ENCODE measurements at regions not wholly inside any gene's neighbourhood (a gene's known extent, or its start where the extent isn't known, plus 50 kb on each side); places are given as distances from the start of the nearest gene placed in this dataset.

DNA sequence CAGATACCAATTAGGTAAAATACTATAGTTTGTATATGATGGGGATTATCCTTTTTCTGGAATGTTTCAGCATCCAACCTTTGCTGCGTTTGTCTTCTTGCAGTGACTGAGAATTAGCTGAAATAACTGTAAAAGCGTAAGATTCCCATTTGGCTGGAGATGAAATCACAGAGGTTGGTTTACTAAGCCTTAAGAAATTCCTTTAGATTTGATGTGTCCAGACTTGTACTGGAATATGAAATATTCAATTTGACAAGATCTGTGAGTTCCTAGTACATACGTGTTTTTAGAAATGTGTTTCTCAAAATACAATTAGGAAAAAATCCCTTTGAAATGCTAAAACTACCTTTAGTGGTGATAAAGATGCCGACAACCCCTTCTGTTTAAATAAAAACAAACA is 286.0 kb upstream of the DMRT1 start:
- Histone ChIP-seq H2AFZ (ENCODE audit: low read length) (no peak overlapping the region), H3K27me3 (ENCODE audit: control insufficient read depth, insufficient read depth, low read length) (no peaks in the 10 kb centered on the region)

DNA sequence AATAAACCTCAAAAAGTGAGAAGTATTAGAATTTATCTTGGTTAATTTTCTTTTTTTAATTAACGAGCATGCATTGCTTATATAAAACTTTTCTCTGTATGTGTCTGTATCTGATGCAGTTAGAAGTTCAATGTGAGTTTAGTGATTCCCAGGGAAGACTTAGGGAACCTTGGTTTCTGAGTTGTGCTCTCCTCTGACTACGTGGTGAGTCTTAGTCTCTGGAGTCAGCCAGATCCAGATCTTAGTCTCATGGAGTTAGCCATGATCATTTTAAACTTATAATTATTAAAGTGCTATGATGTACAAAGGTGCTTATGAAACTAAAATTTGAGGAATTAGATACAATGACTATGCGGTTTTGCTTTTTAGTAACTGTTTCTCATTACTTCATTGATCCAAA is 285.3 kb upstream of the DMRT1 start:
- Histone ChIP-seq H3K36me3 (ENCODE audit: control insufficient read depth, insufficient read depth, low read length) (no peaks in the 10 kb centered on the region), H3K9me3 (ENCODE audit: control insufficient read depth, insufficient read depth, low read depth, low read length) (no peaks in the 10 kb centered on the region), H3K27me3 (ENCODE audit: control insufficient read depth, insufficient read depth, low read length) (no peaks in the 10 kb centered on the region), H4K20me1 (ENCODE audit: control insufficient read depth, extremely low read depth, insufficient read depth, low read length) (no peaks in the 10 kb centered on the region), H2AFZ (ENCODE audit: low read length) (no peak overlapping the region), H3K9ac (ENCODE audit: insufficient read depth, low read length) (no peak overlapping the region), H3K27ac (ENCODE audit: insufficient read depth, low read length) (no peak overlapping the region), H3K4me2 (ENCODE audit: extremely low read depth, insufficient read depth, low read length) (no peak overlapping the region), H3K4me3 (replicated peaks in 1 of 4; ENCODE audit: control extremely low read depth in 1 of 4, insufficient read depth in 1 of 4, low read depth in 3 of 4, low read length in 4 of 4) (no peak overlapping the region), H3K79me2 (ENCODE audit: control insufficient read depth, insufficient read depth, low read length) (no peaks in the 10 kb centered on the region), H3K4me1 (ENCODE audit: control insufficient read depth, extremely low read depth, insufficient read depth, low read length) (no peaks in the 10 kb centered on the region)
- DNase-seq (ENCODE audit: low read depth in 2 of 2): no peak
- TF ChIP-seq, protein P1, sequence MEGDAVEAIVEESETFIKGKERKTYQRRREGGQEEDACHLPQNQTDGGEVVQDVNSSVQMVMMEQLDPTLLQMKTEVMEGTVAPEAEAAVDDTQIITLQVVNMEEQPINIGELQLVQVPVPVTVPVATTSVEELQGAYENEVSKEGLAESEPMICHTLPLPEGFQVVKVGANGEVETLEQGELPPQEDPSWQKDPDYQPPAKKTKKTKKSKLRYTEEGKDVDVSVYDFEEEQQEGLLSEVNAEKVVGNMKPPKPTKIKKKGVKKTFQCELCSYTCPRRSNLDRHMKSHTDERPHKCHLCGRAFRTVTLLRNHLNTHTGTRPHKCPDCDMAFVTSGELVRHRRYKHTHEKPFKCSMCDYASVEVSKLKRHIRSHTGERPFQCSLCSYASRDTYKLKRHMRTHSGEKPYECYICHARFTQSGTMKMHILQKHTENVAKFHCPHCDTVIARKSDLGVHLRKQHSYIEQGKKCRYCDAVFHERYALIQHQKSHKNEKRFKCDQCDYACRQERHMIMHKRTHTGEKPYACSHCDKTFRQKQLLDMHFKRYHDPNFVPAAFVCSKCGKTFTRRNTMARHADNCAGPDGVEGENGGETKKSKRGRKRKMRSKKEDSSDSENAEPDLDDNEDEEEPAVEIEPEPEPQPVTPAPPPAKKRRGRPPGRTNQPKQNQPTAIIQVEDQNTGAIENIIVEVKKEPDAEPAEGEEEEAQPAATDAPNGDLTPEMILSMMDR (conservative IDR thresholded peaks at IDR 0.05 in 1 of 2, IDR thresholded peaks at IDR 0.05 in 1 of 2; ENCODE audit: low read depth in 1 of 2, low read length in 2 of 2): no peak
- no peak for TF ChIP-seq EZH2 (IDR thresholded peaks at IDR 0.05; ENCODE audit: low read length, missing control alignments)

More for the DNA sequence above, 286.0 kb upstream of the DMRT1 start:
- Histone ChIP-seq H3K79me2 (ENCODE audit: control insufficient read depth, insufficient read depth, low read length) (no peaks in the 10 kb centered on the region), H3K9me3 (ENCODE audit: control insufficient read depth, insufficient read depth, low read depth, low read length) (no peaks in the 10 kb centered on the region), H3K4me2 (ENCODE audit: extremely low read depth, insufficient read depth, low read length) (no peak overlapping the region), H3K4me1 (ENCODE audit: control insufficient read depth, extremely low read depth, insufficient read depth, low read length) (no peaks in the 10 kb centered on the region), H3K9ac (ENCODE audit: insufficient read depth, low read length) (no peak overlapping the region), H3K4me3 (replicated peaks in 1 of 4; ENCODE audit: control extremely low read depth in 1 of 4, insufficient read depth in 1 of 4, low read depth in 3 of 4, low read length in 4 of 4) (no peak overlapping the region), H3K36me3 (ENCODE audit: control insufficient read depth, insufficient read depth, low read length) (no peaks in the 10 kb centered on the region), H4K20me1 (ENCODE audit: control insufficient read depth, extremely low read depth, insufficient read depth, low read length) (no peaks in the 10 kb centered on the region), H3K27ac (ENCODE audit: insufficient read depth, low read length) (no peak overlapping the region)
- no peak for DNase-seq (ENCODE audit: low read depth in 2 of 2)
- TF ChIP-seq, protein P1 (conservative IDR thresholded peaks at IDR 0.05 in 1 of 2, IDR thresholded peaks at IDR 0.05 in 1 of 2; ENCODE audit: low read depth in 1 of 2, low read length in 2 of 2): no peak
- no peak for TF ChIP-seq EZH2 (IDR thresholded peaks at IDR 0.05; ENCODE audit: low read length, missing control alignments)

DNA sequence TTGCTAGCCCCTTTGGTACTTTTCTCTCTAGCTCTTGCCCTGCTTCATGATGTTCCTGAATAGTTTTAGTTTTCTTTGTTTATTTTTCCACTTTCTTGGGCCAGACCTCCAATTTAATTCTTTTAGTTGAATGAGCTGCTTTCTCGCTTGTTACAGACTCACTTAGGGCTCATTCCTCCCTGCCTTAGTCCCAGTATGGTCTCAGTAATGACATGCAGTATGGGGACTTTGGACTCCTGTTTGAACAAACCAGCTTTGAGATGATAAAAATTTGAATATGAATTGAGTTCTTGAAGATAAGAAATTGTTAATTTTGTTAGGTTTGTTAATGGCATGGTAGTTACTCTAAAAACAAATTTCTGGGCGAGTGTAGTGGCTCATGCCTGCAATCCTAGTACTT is 284.8 kb upstream of the DMRT1 start:
- Histone ChIP-seq H3K27ac (ENCODE audit: insufficient read depth, low read length) (no peak overlapping the region), H3K4me3 (replicated peaks in 1 of 4; ENCODE audit: control extremely low read depth in 1 of 4, insufficient read depth in 1 of 4, low read depth in 3 of 4, low read length in 4 of 4) (no peak overlapping the region), H3K9me3 (ENCODE audit: control insufficient read depth, insufficient read depth, low read depth, low read length) (no peaks in the 10 kb centered on the region), H4K20me1 (ENCODE audit: control insufficient read depth, extremely low read depth, insufficient read depth, low read length) (no peaks in the 10 kb centered on the region), H3K4me1 (ENCODE audit: control insufficient read depth, extremely low read depth, insufficient read depth, low read length) (no peaks in the 10 kb centered on the region), H2AFZ (ENCODE audit: low read length) (no peak overlapping the region), H3K9ac (ENCODE audit: insufficient read depth, low read length) (no peak overlapping the region), H3K27me3 (ENCODE audit: control insufficient read depth, insufficient read depth, low read length) (no peaks in the 10 kb centered on the region), H3K36me3 (ENCODE audit: control insufficient read depth, insufficient read depth, low read length) (no peaks in the 10 kb centered on the region), H3K79me2 (ENCODE audit: control insufficient read depth, insufficient read depth, low read length) (no peaks in the 10 kb centered on the region), H3K4me2 (ENCODE audit: extremely low read depth, insufficient read depth, low read length) (no peak overlapping the region)
- TF ChIP-seq EZH2 (IDR thresholded peaks at IDR 0.05; ENCODE audit: low read length, missing control alignments): no peak
- TF ChIP-seq, protein P1 (conservative IDR thresholded peaks at IDR 0.05 in 1 of 2, IDR thresholded peaks at IDR 0.05 in 1 of 2; ENCODE audit: low read depth in 1 of 2, low read length in 2 of 2): no peak
- DNase-seq (ENCODE audit: low read depth in 2 of 2): no peak

All from fibroblast of lung (primary cell).